HEK293T (cell line): ENCODE measurements at regions not wholly inside any gene's neighbourhood (a gene's known extent, or its start where the extent isn't known, plus 50 kb on each side); places are given as distances from the start of the nearest gene placed in this dataset.

Experiments
- CTCF ChIA-PET: fragments of 350-600 bp; formaldehyde crosslinking; extraction: SDS; loops from one replicate; lab custom pipeline; 2021; ENCODE audit warnings: antibody characterized with exemption, inconsistent platforms; lab: Yijun Ruan, JAX
- POLR2A ChIA-PET: fragments of 350-600 bp; formaldehyde crosslinking; extraction: SDS; loops from one replicate; lab custom pipeline; 2020; ENCODE audit warnings: antibody characterized with exemption, inconsistent platforms; lab: Yijun Ruan, JAX
- DNase-seq: peaks from one replicate; pipeline ENCODE4 v3.0.0; 2012; ENCODE audit warnings: mixed read lengths; ENCODE audit errors: extremely low spot score
- ARNT ChIP-seq: fragments of 450-650 bp; IDR thresholded peaks from 2 replicates; pipeline ENCODE4 v1.6.1; 2017; ENCODE audit warnings: mild to moderate bottlenecking
- BHLHE40 ChIP-seq: fragments of 450-650 bp; IDR thresholded peaks from 2 replicates; pipeline ENCODE4 v1.6.1; 2016; ENCODE audit warnings: mild to moderate bottlenecking, moderate library complexity, borderline replicate concordance
- CTBP1 ChIP-seq: fragments of 450-650 bp; IDR thresholded peaks from 2 replicates; pipeline ENCODE4 v1.6.1; 2016; ENCODE audit warnings: borderline replicate concordance
- ELF4 ChIP-seq: fragments of 450-650 bp; IDR thresholded peaks from 2 replicates; pipeline ENCODE4 v1.6.1; 2017; ENCODE audit warnings: antibody characterized with exemption
- FOXA1 ChIP-seq: fragments of 450-650 bp; IDR thresholded peaks from 2 replicates; pipeline ENCODE4 v1.6.1; 2016; ENCODE audit warnings: mild to moderate bottlenecking
- FOXK2 ChIP-seq: fragments of 450-650 bp; IDR thresholded peaks from 2 replicates; pipeline ENCODE4 v1.6.1; 2016; ENCODE audit warnings: mild to moderate bottlenecking
- FOXM1 ChIP-seq: fragments of 450-650 bp; IDR thresholded peaks from 2 replicates; pipeline ENCODE4 v1.6.1; 2017; ENCODE audit warnings: mild to moderate bottlenecking, borderline replicate concordance
- HDGF ChIP-seq: fragments of 450-650 bp; IDR thresholded peaks from 2 replicates; pipeline ENCODE4 v1.6.1; 2017; ENCODE audit warnings: antibody characterized with exemption, borderline replicate concordance
- L3MBTL2 ChIP-seq: fragments of 450-650 bp; conservative IDR thresholded peaks from 2 replicates; pipeline ENCODE4 v1.6.1; 2016; ENCODE audit warnings: mild to moderate bottlenecking
- LEF1 ChIP-seq: fragments of 450-650 bp; IDR thresholded peaks from 2 replicates; pipeline ENCODE4 v1.6.1; 2017; ENCODE audit warnings: mild to moderate bottlenecking, borderline replicate concordance
- NFRKB ChIP-seq: fragments of 450-650 bp; IDR thresholded peaks from 2 replicates; pipeline ENCODE4 v1.6.1; 2016; ENCODE audit warnings: mild to moderate bottlenecking, moderate library complexity
- PKNOX1 ChIP-seq: fragments of 450-650 bp; IDR thresholded peaks from 2 replicates; pipeline ENCODE4 v1.6.1; 2016
- SP1 ChIP-seq: fragments of 450-650 bp; IDR thresholded peaks from 2 replicates; pipeline ENCODE4 v1.6.1; 2017
- SUZ12 ChIP-seq: fragments of 450-650 bp; IDR thresholded peaks from 2 replicates; pipeline ENCODE4 v1.6.1; 2016; ENCODE audit warnings: mild to moderate bottlenecking
- TARDBP ChIP-seq: fragments of 450-650 bp; IDR thresholded peaks from 2 replicates; pipeline ENCODE4 v1.6.1; 2016
- ZNF384 ChIP-seq: fragments of 450-650 bp; IDR thresholded peaks from 2 replicates; pipeline ENCODE4 v1.6.1; 2016

GRCh38 chr19:16016226-16017137 is 59.8 kb upstream of the TPM4 start:
- POLR2A ChIA-PET, result no interaction called here
- no peak for DNase-seq
- TF ChIP-seq BHLHE40 (no peak), FOXA1 (no peak), FOXK2 (no peak), NFRKB (no peak), SP1 (no peak)
- CTCF ChIA-PET, result interaction anchor here (0.6 kb wide), 1 partner anchor 11 kb away, joined by 5 read pairs; no protein-coding TSS in a partner anchor

GRCh38 chr19:16017138-16017490 is 59.2 kb upstream of the TPM4 start:
- POLR2A ChIA-PET, result no interaction called here
- CTCF ChIA-PET, result no interaction called here
- TF ChIP-seq FOXM1 (no peak), L3MBTL2 (no peak), HDGF (no peak), ELF4 (no peak), SUZ12 (no peak), PKNOX1 (no peak), FOXK2 (no peak), SP1 (no peak), NFRKB (no peak), CTBP1 (no peak), ZNF384 (no peak), FOXA1 (no peak), BHLHE40 (no peak), ARNT (no peak), TARDBP (no peak), LEF1 (no peak)
- no peak for DNase-seq

GRCh38 chr19:16018106-16018755 is 58.1 kb upstream of the TPM4 start:
- ChIA-PET CTCF (no interaction called here), POLR2A (no interaction called here)
- TF ChIP-seq ELF4 (no peak), HDGF (no peak), BHLHE40 (no peak), SUZ12 (no peak), LEF1 (no peak), FOXA1 (no peak), CTBP1 (no peak), ZNF384 (no peak), ARNT (no peak), NFRKB (no peak), L3MBTL2 (no peak), PKNOX1 (no peak), TARDBP (no peak), FOXK2 (no peak), SP1 (no peak), FOXM1 (no peak)
- no peak for DNase-seq

GRCh38 chr19:16018801-16019551 is 57.3 kb upstream of the TPM4 start:
- CTCF ChIA-PET, result no interaction called here
- TF ChIP-seq NFRKB (no peak), PKNOX1 (no peak), FOXM1 (no peak), ZNF384 (no peak), BHLHE40 (no peak), FOXA1 (no peak), TARDBP (no peak), CTBP1 (no peak), FOXK2 (no peak), L3MBTL2 (no peak), SUZ12 (no peak), HDGF (no peak), LEF1 (no peak)
- POLR2A ChIA-PET, result no interaction called here
- DNase-seq, result no peak

GRCh38 chr19:16019691-16020448 is 56.4 kb upstream of the TPM4 start:
- TF ChIP-seq L3MBTL2 (no peak), CTBP1 (no peak), FOXK2 (no peak), FOXA1 (no peak), FOXM1 (no peak), SP1 (no peak), TARDBP (no peak), NFRKB (no peak), PKNOX1 (no peak), ARNT (no peak), SUZ12 (no peak)
- DNase-seq, result no peak
- ChIA-PET CTCF (no interaction called here), POLR2A (no interaction called here)
